ENCODE measurements at regions not wholly inside any gene's neighbourhood (a gene's known extent, or its start where the extent isn't known, plus 50 kb on each side); places are given as distances from the start of the nearest gene placed in this dataset.

- H2AFZ ChIP-seq (ENCODE audit: low read length), result no peak overlapping the region
- no peaks in the 10 kb centered on the region for H3K36me3 ChIP-seq (ENCODE audit: insufficient read depth, low read length)
- TF ChIP-seq CTCF (IDR thresholded peaks at IDR 0.05; ENCODE audit: extremely low read depth, low read depth, low read length), result no peak
- DNase-seq (ENCODE audit: insufficient read length, low spot score, missing footprints), result no peak
- H3K27me3 ChIP-seq (ENCODE audit: insufficient read depth, low read length), result peaks cover 2% of the 10 kb centered on the region
- no peaks in the 10 kb centered on the region for H3K79me2 ChIP-seq (ENCODE audit: insufficient read depth, low read length)
- H3K27ac ChIP-seq (ENCODE audit: low read depth, low read length), result no peak overlapping the region
- no peak overlapping the region for H3K4me2 ChIP-seq (ENCODE audit: insufficient read depth, low read length)
- no peaks in the 10 kb centered on the region for H4K20me1 ChIP-seq (ENCODE audit: insufficient read depth, low read length)
- H3K9me3 ChIP-seq (ENCODE audit: low read depth, low read length), result no peaks in the 10 kb centered on the region
- no peaks in the 10 kb centered on the region for H3K4me1 ChIP-seq (ENCODE audit: insufficient read depth, low read length)
- no peak overlapping the region for H3K4me3 ChIP-seq (ENCODE audit: insufficient read depth, low read length)
Measured at GRCh38 chr10:69740126-69740525, 61.6 kb upstream of the COL13A1 start.

- Histone ChIP-seq H3K9me3 (ENCODE audit: low read depth, low read length) (no peaks in the 10 kb centered on the region), H3K79me2 (ENCODE audit: insufficient read depth, low read length) (no peaks in the 10 kb centered on the region), H3K27me3 (ENCODE audit: insufficient read depth, low read length) (peaks cover 2% of the 10 kb centered on the region), H3K27ac (ENCODE audit: low read depth, low read length) (no peak overlapping the region), H4K20me1 (ENCODE audit: insufficient read depth, low read length) (no peaks in the 10 kb centered on the region), H2AFZ (ENCODE audit: low read length) (no peak overlapping the region), H3K4me2 (ENCODE audit: insufficient read depth, low read length) (no peak overlapping the region), H3K36me3 (ENCODE audit: insufficient read depth, low read length) (no peaks in the 10 kb centered on the region), H3K4me3 (ENCODE audit: insufficient read depth, low read length) (no peak overlapping the region), H3K4me1 (ENCODE audit: insufficient read depth, low read length) (no peaks in the 10 kb centered on the region)
- no peak for TF ChIP-seq CTCF (IDR thresholded peaks at IDR 0.05; ENCODE audit: extremely low read depth, low read depth, low read length)
- no peak for DNase-seq (ENCODE audit: insufficient read length, low spot score, missing footprints)
Measured at GRCh38 chr10:69741252-69741651, 60.5 kb upstream of the COL13A1 start.

- no peak overlapping the region for H3K27ac ChIP-seq (ENCODE audit: low read depth, low read length)
- H3K4me3 ChIP-seq (ENCODE audit: insufficient read depth, low read length), result no peak overlapping the region
- no peaks in the 10 kb centered on the region for H3K79me2 ChIP-seq (ENCODE audit: insufficient read depth, low read length)
- no peaks in the 10 kb centered on the region for H3K36me3 ChIP-seq (ENCODE audit: insufficient read depth, low read length)
- no peaks in the 10 kb centered on the region for H3K4me1 ChIP-seq (ENCODE audit: insufficient read depth, low read length)
- no peak for DNase-seq (ENCODE audit: insufficient read length, low spot score, missing footprints)
- H3K4me2 ChIP-seq (ENCODE audit: insufficient read depth, low read length), result no peak overlapping the region
- no peak for TF ChIP-seq CTCF (IDR thresholded peaks at IDR 0.05; ENCODE audit: extremely low read depth, low read depth, low read length)
- H4K20me1 ChIP-seq (ENCODE audit: insufficient read depth, low read length), result no peaks in the 10 kb centered on the region
- H3K27me3 ChIP-seq (ENCODE audit: insufficient read depth, low read length), result peaks cover 2% of the 10 kb centered on the region
- no peaks in the 10 kb centered on the region for H3K9me3 ChIP-seq (ENCODE audit: low read depth, low read length)
- no peak overlapping the region for H2AFZ ChIP-seq (ENCODE audit: low read length)
Measured at GRCh38 chr10:69741671-69742355, 59.9 kb upstream of the COL13A1 start.

- TF ChIP-seq CTCF (IDR thresholded peaks at IDR 0.05; ENCODE audit: extremely low read depth, low read depth, low read length), result no peak
- no peaks in the 10 kb centered on the region for H4K20me1 ChIP-seq (ENCODE audit: insufficient read depth, low read length)
- H2AFZ ChIP-seq (ENCODE audit: low read length), result no peak overlapping the region
- H3K79me2 ChIP-seq (ENCODE audit: insufficient read depth, low read length), result no peaks in the 10 kb centered on the region
- no peak overlapping the region for H3K27ac ChIP-seq (ENCODE audit: low read depth, low read length)
- H3K27me3 ChIP-seq (ENCODE audit: insufficient read depth, low read length), result peaks cover 5% of the 10 kb centered on the region
- H3K9me3 ChIP-seq (ENCODE audit: low read depth, low read length), result no peaks in the 10 kb centered on the region
- H3K4me2 ChIP-seq (ENCODE audit: insufficient read depth, low read length), result no peak overlapping the region
- DNase-seq (ENCODE audit: insufficient read length, low spot score, missing footprints), result no peak
- no peak overlapping the region for H3K4me3 ChIP-seq (ENCODE audit: insufficient read depth, low read length)
- no peaks in the 10 kb centered on the region for H3K36me3 ChIP-seq (ENCODE audit: insufficient read depth, low read length)
- H3K4me1 ChIP-seq (ENCODE audit: insufficient read depth, low read length), result no peaks in the 10 kb centered on the region
Measured at GRCh38 chr10:69742356-69742695, 59.4 kb upstream of the COL13A1 start.
